HepG2 (cell line): ENCODE measurements at regions not wholly inside any gene's neighbourhood (a gene's known extent, or its start where the extent isn't known, plus 50 kb on each side); places are given as distances from the start of the nearest gene placed in this dataset.
A peak's percentile ranks its signal among the peaks of the same experiment; 100 is the strongest.

Source experiments
- AGO2 ChIP-seq: fragments of 200-400 bp; formaldehyde crosslinking; optimal IDR thresholded peaks from 2 replicates; pipeline ENCODE3; 2017; ENCODE audit warnings: mild to moderate bottlenecking, low read depth, low read length, moderate library complexity
- ARNT ChIP-seq: fragments of 450-650 bp; IDR thresholded peaks from 2 replicates; pipeline ENCODE4 v1.6.1; 2017
- BRD4 ChIP-seq: sonication (generic); formaldehyde crosslinking; IDR thresholded peaks from 2 replicates; pipeline ENCODE4 v1.4.0; 2020; ENCODE audit warnings: missing genetic modification reagents
- EHMT2 ChIP-seq: fragments of 200-600 bp; sonication (generic); IDR thresholded peaks from 2 replicates; pipeline ENCODE4 v1.7.0; 2017; ENCODE audit warnings: antibody characterized with exemption, low read depth, low read length, borderline replicate concordance
- ETV6 ChIP-seq: sonication (generic); formaldehyde crosslinking; conservative IDR thresholded peaks from 2 replicates; pipeline ENCODE4 v1.4.0; 2020; ENCODE audit warnings: missing genetic modification reagents
- GATAD2A ChIP-seq: IDR thresholded peaks from 2 replicates; pipeline ENCODE4 v1.6.1; 2016
- IKZF1 ChIP-seq: fragments of 450-650 bp; IDR thresholded peaks from 2 replicates; pipeline ENCODE4 v1.7.1; 2016
- KDM5A ChIP-seq: fragments of 200-600 bp; sonication (generic); IDR thresholded peaks from 2 replicates; pipeline ENCODE4 v1.7.0; 2018; ENCODE audit warnings: antibody characterized with exemption, mild to moderate bottlenecking, low read length, borderline replicate concordance
- MED1 ChIP-seq: sonication (generic); formaldehyde crosslinking; IDR thresholded peaks from 2 replicates; pipeline ENCODE4 v1.4.0; 2020; ENCODE audit warnings: missing genetic modification reagents
- MTA1 ChIP-seq: sonication (generic); formaldehyde crosslinking; IDR thresholded peaks from 2 replicates; pipeline ENCODE4 v1.4.0; 2020; ENCODE audit warnings: missing genetic modification reagents, mild to moderate bottlenecking, borderline replicate concordance
- MXD4 ChIP-seq: IDR thresholded peaks from 2 replicates; pipeline ENCODE4 v1.6.1; 2016; ENCODE audit warnings: mild to moderate bottlenecking, missing biosample characterization, missing genetic modification reagents
- NAIF1 ChIP-seq: sonication (generic); formaldehyde crosslinking; IDR thresholded peaks from 2 replicates; pipeline ENCODE4 v1.5.0; 2020; ENCODE audit warnings: mild to moderate bottlenecking, missing genetic modification reagents, borderline replicate concordance
- NFIB ChIP-seq: sonication (generic); formaldehyde crosslinking; IDR thresholded peaks from 2 replicates; pipeline ENCODE4 v1.9.0; 2021; ENCODE audit warnings: missing genetic modification reagents, mild to moderate bottlenecking, borderline replicate concordance
- NR2C2 ChIP-seq: sonication (generic); formaldehyde crosslinking; IDR thresholded peaks from 2 replicates; pipeline ENCODE4 v1.4.0; 2020; ENCODE audit warnings: missing genetic modification reagents, mild to moderate bottlenecking, moderate library complexity, borderline replicate concordance
- PCBP2 ChIP-seq: fragments of 200-400 bp; formaldehyde crosslinking; optimal IDR thresholded peaks from 2 replicates; pipeline ENCODE3; 2018; ENCODE audit warnings: low read length, low read depth; ENCODE audit not compliant: poor library complexity, severe bottlenecking
- PPARG ChIP-seq: conservative IDR thresholded peaks from 2 replicates; pipeline ENCODE4 v1.6.1; 2016; ENCODE audit warnings: missing biosample characterization, missing genetic modification reagents
- SIX4 ChIP-seq: sonication (generic); formaldehyde crosslinking; IDR thresholded peaks from 2 replicates; pipeline ENCODE4 v1.4.0; 2020; ENCODE audit warnings: missing genetic modification reagents
- SMAD9 ChIP-seq: sonication (generic); formaldehyde crosslinking; IDR thresholded peaks from 2 replicates; pipeline ENCODE4 v1.5.1; 2020; ENCODE audit warnings: mild to moderate bottlenecking, missing genetic modification reagents
- ZFP62 ChIP-seq: sonication (generic); formaldehyde crosslinking; IDR thresholded peaks from 2 replicates; pipeline ENCODE4 v1.4.0; 2020; ENCODE audit warnings: missing genetic modification reagents
- ZFP90 ChIP-seq: sonication (generic); formaldehyde crosslinking; IDR thresholded peaks from 2 replicates; pipeline ENCODE4 v1.8.0; 2022; ENCODE audit warnings: missing genetic modification reagents, mild to moderate bottlenecking, inconsistent platforms, borderline replicate concordance
- ZNF556 ChIP-seq: sonication (generic); formaldehyde crosslinking; IDR thresholded peaks from 2 replicates; pipeline ENCODE4 v1.4.0; 2020; ENCODE audit warnings: mild to moderate bottlenecking, missing genetic modification reagents, borderline replicate concordance
- TF ChIP-seq, protein P1 (sequence below): sonication (generic); formaldehyde crosslinking; IDR thresholded peaks from 2 replicates; pipeline ENCODE4 v1.9.0; 2021; ENCODE audit warnings: mild to moderate bottlenecking, missing genetic modification reagents
- TF ChIP-seq, protein P2 (sequence below): sonication (generic); formaldehyde crosslinking; IDR thresholded peaks from 2 replicates; pipeline ENCODE4 v1.4.0; 2020; ENCODE audit warnings: missing genetic modification reagents
- TF ChIP-seq, protein P3 (sequence below): sonication (generic); formaldehyde crosslinking; IDR thresholded peaks from 2 replicates; pipeline ENCODE4 v1.5.1; 2020; ENCODE audit warnings: missing genetic modification reagents, mild to moderate bottlenecking, borderline replicate concordance

DNA sequence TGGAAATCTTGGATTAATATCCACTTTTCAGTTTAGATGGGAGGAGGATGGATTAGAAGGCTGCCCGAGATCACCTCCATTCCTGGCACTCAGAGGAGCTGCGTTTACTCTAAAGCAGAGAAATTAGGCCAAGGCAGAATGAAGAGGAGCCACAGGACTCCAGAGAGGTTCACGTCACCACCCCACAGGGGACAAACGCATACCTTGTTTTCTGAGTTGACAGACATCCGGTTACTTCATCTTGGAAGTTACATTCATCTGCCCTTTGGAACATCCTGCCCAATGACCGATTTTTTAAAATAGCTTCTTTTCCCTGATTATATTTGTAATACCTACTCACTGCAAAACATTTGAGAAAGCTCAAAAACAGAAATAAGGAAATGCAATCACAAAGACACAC is 220.0 kb downstream of the SOX9 start (continued):
- TF ChIP-seq, protein P1, sequence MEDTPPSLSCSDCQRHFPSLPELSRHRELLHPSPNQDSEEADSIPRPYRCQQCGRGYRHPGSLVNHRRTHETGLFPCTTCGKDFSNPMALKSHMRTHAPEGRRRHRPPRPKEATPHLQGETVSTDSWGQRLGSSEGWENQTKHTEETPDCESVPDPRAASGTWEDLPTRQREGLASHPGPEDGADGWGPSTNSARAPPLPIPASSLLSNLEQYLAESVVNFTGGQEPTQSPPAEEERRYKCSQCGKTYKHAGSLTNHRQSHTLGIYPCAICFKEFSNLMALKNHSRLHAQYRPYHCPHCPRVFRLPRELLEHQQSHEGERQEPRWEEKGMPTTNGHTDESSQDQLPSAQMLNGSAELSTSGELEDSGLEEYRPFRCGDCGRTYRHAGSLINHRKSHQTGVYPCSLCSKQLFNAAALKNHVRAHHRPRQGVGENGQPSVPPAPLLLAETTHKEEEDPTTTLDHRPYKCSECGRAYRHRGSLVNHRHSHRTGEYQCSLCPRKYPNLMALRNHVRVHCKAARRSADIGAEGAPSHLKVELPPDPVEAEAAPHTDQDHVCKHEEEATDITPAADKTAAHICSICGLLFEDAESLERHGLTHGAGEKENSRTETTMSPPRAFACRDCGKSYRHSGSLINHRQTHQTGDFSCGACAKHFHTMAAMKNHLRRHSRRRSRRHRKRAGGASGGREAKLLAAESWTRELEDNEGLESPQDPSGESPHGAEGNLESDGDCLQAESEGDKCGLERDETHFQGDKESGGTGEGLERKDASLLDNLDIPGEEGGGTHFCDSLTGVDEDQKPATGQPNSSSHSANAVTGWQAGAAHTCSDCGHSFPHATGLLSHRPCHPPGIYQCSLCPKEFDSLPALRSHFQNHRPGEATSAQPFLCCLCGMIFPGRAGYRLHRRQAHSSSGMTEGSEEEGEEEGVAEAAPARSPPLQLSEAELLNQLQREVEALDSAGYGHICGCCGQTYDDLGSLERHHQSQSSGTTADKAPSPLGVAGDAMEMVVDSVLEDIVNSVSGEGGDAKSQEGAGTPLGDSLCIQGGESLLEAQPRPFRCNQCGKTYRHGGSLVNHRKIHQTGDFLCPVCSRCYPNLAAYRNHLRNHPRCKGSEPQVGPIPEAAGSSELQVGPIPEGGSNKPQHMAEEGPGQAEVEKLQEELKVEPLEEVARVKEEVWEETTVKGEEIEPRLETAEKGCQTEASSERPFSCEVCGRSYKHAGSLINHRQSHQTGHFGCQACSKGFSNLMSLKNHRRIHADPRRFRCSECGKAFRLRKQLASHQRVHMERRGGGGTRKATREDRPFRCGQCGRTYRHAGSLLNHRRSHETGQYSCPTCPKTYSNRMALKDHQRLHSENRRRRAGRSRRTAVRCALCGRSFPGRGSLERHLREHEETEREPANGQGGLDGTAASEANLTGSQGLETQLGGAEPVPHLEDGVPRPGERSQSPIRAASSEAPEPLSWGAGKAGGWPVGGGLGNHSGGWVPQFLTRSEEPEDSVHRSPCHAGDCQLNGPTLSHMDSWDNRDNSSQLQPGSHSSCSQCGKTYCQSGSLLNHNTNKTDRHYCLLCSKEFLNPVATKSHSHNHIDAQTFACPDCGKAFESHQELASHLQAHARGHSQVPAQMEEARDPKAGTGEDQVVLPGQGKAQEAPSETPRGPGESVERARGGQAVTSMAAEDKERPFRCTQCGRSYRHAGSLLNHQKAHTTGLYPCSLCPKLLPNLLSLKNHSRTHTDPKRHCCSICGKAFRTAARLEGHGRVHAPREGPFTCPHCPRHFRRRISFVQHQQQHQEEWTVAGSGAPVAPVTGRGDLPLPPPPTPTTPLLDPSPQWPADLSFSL (CRISPR knock-in tag), result 0 out of 2 replicates have a peak, but pooled peaks have one; percentile 49
- TF ChIP-seq MXD4 (CRISPR knock-in tag) (no peak), BRD4 (peak; percentile 40; the same call in 1 of the 2 replicates), IKZF1 (no peak), NR2C2 (CRISPR knock-in tag) (no peak), PPARG (CRISPR knock-in tag) (peak; percentile 69; the same call in 1 of the 2 replicates), AGO2 (no peak), EHMT2 (no peak), ZNF556 (CRISPR knock-in tag) (no peak), SIX4 (0 out of 2 replicates have a peak, but pooled peaks have one; percentile 29), MTA1 (no peak), ARNT (no peak), KDM5A (no peak), ZFP90 (no peak), NFIB (CRISPR knock-in tag) (no peak), GATAD2A (CRISPR knock-in tag) (peak; percentile 67; the same call in 1 of the 2 replicates), NAIF1 (CRISPR knock-in tag) (no peak), PCBP2 (no peak), MED1 (CRISPR knock-in tag) (peak; percentile 96), SMAD9 (CRISPR knock-in tag) (no peak), ZFP62 (CRISPR knock-in tag) (no peak), ETV6 (CRISPR knock-in tag) (no peak)
- TF ChIP-seq, protein P2, sequence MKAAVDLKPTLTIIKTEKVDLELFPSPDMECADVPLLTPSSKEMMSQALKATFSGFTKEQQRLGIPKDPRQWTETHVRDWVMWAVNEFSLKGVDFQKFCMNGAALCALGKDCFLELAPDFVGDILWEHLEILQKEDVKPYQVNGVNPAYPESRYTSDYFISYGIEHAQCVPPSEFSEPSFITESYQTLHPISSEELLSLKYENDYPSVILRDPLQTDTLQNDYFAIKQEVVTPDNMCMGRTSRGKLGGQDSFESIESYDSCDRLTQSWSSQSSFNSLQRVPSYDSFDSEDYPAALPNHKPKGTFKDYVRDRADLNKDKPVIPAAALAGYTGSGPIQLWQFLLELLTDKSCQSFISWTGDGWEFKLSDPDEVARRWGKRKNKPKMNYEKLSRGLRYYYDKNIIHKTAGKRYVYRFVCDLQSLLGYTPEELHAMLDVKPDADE, result no peak
- TF ChIP-seq, protein P3, sequence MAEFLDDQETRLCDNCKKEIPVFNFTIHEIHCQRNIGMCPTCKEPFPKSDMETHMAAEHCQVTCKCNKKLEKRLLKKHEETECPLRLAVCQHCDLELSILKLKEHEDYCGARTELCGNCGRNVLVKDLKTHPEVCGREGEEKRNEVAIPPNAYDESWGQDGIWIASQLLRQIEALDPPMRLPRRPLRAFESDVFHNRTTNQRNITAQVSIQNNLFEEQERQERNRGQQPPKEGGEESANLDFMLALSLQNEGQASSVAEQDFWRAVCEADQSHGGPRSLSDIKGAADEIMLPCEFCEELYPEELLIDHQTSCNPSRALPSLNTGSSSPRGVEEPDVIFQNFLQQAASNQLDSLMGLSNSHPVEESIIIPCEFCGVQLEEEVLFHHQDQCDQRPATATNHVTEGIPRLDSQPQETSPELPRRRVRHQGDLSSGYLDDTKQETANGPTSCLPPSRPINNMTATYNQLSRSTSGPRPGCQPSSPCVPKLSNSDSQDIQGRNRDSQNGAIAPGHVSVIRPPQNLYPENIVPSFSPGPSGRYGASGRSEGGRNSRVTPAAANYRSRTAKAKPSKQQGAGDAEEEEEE, result no peak
